ENCODE measurements at regions not wholly inside any gene's neighbourhood (a gene's known extent, or its start where the extent isn't known, plus 50 kb on each side); places are given as distances from the start of the nearest gene placed in this dataset.

DNA sequence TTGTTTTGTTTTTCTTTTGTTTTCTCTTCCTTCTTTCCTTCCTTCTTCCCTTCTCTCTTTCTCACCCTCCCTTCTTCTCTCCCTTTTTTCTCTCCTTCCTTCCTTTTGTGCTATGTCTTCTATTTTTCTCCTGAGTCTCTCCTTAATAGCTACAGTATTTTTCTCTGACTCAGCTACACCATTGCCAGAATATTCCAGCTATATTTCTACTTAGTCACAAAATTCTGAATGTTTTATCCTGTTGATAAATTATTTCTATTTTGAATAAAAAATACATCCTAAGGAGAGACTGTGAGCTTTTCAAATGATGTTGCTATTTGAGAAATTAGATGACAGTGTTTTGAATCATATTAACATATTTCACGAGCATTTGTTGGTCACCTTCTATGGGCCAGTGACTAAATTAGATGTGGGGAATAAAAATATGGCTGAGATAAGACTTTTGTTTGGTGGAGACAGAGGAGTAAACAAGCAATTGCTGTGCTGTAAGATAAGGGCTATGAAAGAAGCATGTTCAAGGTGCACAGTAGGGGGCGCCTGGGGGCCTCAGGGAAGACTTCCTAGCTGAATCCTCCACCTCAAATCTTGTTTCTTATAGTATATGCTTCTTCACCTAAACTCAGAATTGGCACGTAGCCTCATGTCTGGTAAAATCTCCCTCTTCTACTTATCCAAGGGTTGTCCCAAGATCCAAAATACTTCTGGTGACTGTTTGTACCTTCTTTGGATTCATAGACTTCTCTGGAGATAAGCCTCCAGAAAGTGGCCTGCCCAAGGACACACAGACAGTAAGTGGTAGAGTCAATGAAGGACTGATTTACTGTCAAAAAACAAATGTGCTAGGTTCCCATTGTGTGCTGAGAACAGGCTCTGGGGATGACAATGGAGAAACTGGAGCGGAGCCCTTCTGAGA, 115.5 kb upstream of the CREB5 start:
- no peak for DNase-seq

DNA sequence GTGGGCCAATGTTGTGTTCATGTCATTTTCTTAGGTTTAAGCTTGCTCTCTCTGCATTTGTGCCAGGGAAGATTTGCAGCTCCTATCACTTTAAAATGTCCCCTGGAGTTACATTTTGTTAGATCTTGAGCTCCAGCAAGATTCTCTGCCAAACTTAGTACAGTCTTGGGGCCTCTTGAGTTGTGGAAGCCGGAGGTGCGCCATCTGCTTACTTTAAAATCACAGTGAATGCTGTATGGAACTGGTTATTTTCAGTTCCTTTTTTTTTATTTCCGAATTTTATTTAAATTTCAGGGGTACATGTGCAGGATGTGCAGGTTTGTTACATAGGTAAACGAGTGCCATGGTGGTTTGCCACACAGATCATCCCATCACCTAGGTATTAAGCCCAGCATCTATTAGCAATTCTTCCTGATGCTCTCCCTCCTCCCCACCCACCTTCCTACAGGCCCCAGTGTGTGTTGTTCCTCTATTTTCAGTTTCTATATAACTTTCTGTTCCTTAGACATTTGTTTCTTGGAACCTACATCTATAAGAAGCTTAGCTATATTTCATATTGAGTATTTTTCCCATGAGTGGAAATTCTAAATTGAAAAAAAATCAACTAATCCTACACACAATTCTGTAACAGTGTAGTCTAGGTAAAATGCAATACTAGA, 114.4 kb upstream of the CREB5 start:
- DNase-seq = no peak

DNA sequence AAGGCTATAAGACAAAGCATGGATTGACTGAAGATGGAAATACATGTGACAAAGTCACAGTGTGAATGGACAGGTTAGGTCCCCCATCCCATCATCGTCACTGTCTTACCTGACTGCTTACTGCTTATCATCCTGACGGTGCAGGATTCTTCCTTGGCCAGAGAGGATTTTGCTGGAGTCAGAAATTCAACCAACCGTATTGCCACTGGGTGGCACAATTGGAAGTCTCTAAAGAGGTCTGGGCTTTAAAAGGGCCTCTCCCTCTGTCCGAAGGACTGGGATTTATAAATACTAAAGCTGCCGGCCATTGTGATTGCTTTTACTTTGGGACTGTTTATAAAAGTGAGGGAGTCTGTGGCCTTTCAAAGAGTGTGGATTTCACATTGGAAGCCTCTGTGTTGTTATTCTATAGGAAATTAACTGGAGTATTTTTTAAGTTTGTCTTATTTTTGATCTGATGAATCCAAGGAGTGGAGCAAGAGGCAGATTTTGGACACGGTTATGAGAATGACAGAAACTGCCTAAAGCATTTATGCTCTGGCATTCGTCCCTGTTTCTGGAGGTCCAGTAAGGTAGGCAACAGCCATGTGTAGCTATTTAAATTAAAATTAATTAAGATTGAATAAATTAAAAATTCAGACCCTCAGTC, 113.3 kb upstream of the CREB5 start:
- DNase-seq = no peak

DNA sequence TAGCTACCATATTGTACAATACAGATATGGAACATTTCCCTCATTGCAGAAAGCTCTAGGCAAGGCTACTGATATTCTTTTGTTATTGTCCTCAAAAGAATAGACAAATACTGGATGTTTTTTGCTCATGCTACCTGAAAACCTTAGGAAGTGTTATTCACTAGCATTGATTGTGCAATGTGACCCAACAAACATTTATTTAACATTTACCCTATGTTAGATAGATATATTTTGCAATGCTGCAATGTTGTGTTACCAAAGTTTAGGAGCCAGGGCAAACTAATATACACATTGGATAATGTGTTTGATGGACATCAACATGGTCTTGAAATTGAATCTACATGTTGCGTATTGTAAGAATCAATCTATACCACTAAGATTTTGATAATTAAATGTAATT, 112.8 kb upstream of the CREB5 start:
- DNase-seq = no peak

DNA sequence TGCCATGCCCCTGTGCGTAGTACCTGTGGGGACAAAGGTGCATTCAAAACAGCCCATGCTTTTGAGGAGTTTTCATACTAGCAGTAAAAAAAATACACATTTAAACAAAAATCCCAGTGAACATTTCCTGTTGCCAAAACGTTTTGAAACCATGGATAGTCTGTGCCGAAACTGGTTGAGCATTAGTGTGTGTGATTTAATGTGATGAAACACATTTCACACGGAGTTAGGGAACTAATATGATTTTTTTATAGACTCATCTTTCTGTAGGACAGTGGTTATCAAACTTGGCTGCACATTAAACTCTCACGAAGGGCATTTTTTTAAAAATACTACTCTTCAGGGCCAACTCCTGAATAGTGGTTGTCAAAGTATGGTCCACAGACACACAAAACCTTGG, 111.8 kb upstream of the CREB5 start:
- no peak for DNase-seq

- DNase-seq = no peak
Measured at GRCh38 chr7:28301148-28301641, 111.1 kb upstream of the CREB5 start.

GRCh38 chr7:28304290-28304689, 108.0 kb upstream of the CREB5 start:
- no peak for DNase-seq

DNA sequence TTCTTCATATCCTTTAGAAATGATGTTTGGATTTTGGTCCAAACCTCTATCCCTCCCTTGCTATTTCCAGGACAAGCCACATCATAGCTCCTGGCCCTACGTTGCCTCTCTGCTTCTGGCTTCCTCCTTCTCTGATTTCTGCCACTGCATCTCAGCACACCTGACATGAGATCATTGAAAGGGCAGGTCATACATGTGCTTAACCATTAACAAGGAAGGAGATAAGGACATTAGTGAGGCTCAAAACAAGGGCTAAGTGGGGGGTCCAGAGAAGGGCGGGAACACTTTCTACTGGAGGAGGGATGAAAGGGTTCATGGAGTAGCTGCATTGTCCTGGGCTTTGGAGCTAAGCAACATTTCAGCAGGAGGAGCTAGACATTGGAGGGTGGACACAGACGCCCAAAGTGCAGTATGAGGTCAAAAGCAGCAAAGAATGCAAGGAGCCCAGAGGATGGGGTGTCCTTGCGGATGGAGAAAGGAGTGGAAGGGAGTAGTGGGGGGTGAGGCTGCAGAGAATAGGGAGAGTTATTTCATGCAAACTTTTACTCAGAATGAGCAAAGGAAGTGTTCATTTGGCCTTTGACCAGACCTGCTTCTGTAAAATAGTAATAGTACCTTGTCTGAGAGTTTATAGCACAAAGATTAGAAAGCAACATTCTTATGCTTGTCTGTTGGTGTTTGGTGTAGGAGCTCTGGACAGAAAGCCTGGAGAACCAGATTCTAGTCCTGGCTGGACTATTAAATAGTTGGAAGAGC, 102.4 kb upstream of the CREB5 start:
- no peak for DNase-seq

DNA sequence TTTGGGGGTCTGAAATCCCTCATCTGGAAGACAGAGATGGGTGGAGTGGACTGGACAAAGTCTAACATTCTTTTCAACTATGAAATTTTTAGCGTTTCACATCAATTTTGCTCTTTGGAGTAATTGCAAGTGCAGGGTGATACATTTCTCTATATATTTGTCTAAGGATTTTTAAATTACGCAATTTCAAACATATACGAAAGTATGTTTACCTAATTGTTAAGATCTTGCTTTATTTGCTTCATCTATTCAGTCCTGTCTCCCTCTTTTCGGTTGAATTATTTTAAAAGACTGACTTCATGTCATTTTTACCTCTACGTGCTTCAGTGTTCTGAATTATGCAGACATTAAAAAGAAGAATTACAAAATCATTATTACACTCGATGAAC, 101.9 kb upstream of the CREB5 start:
- DNase-seq = no peak

DNA sequence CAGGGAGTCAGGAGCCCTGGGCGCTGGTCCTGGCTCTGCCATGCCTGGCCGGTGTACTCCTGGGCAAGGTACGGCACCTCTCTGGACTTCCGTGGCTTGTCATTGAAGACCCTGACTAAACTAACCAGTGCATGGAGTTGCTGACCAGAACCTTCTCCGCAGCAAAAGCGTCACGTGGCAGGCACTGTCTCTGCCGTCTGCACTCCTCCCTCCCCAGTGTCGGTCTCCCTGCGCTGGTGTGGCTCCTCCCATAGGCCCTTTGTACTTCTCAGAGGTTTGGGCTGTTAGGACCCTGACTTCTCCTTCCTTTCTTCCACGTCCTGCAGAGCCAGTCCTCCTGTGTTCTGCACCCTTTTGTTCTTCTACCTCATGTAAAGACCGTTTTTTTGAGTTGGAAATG, 100.6 kb upstream of the CREB5 start:
- DNase-seq = no peak

DNA sequence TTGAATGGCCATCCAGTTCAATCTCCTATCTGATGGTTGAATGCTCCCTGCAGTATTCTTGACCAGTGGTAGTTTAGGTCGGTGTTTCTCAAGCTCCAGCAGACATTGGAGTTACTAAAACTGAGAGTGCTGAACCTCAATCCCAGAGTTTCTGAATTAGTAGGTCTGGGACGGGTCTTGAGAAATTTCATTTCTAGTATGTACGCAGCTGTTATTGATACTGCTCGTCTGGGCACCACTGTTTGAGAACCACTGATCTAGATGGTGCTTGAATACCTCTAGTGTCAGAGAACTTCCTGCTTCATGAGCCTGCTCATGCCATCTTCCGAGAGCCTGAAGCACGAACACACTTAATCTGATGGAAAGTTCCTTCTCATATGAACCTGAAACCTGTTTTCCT, 99.4 kb upstream of the CREB5 start:
- no peak for DNase-seq

GRCh38 chr7:28314841-28315240, 97.5 kb upstream of the CREB5 start:
- DNase-seq = no peak

GRCh38 chr7:28315565-28316410, 96.5 kb upstream of the CREB5 start:
- DNase-seq = no peak

- no peak for DNase-seq
Measured at GRCh38 chr7:28316489-28316888, 95.8 kb upstream of the CREB5 start.

DNA sequence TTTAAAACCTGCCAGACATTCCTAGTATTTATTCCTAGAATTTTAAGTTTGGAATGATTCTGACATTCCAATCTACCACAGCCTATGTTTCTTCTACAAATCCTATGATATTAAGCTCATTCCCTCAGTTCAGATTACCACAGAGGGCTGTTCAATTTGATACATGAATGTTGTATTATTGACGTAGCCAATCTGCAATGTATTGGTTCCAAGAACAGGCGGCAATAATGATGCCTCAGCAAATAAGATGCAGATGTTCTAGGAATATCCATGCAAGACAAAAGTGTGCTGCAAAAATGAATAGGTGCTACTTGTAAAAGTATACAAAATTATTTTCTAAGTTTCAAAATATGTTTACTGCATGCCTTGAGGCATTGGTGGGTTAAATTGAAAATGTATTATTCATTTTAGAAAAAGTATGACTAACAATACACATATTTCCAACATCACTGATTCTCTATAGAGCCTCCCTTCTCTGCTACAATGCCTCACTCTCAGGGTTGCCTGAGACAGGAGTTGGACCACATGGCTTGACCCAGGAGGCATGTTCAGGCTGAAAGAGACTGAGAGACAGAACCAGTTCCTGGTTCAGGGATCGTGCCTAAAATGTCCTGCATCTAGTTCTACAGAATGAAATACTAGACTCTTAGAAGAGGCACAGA, 94.1 kb upstream of the CREB5 start:
- DNase-seq = no peak

GRCh38 chr7:28323833-28324232, 88.5 kb upstream of the CREB5 start:
- no peak for DNase-seq

- no peak for DNase-seq
Measured at GRCh38 chr7:28328146-28328545, 84.2 kb upstream of the CREB5 start.

- DNase-seq = no peak
Measured at GRCh38 chr7:28328822-28329660, 83.3 kb upstream of the CREB5 start.

DNA sequence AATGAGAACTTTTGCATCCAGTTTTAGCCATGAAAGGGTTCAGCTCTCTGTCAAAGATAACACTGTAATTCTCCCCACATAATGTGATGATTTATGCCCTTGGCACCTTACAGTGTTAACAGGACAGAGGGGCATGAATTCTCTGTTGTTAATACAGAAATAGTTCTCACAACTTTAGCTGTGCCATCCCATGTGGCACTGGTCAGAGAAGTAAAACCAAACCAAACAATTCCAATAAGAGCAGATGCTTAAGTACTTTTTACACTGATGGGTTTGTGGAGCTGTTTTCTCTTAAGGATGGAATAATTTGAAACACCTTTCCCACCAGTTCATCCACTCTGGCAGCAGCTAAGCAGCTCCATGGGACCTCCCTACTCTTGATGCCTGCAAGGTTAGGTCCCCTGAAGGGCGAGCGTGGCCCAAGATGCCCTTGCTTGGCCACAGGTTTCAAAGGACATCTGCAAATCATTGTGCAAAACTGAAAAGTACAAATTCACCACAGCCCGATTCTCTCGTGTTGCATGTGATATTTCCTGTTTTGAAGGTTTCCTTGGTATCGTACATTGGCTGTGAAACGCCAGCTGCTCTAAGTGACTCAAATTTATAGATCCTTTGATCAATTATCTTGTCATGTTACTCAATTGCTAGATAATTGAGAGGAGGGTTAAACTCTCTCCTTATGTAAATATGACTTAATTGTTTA, 82.5 kb upstream of the CREB5 start:
- no peak for DNase-seq

Data from T-helper 9 cell (primary cell).